ENCODE measurements at regions not wholly inside any gene's neighbourhood (a gene's known extent, or its start where the extent isn't known, plus 50 kb on each side); places are given as distances from the start of the nearest gene placed in this dataset.

DNA sequence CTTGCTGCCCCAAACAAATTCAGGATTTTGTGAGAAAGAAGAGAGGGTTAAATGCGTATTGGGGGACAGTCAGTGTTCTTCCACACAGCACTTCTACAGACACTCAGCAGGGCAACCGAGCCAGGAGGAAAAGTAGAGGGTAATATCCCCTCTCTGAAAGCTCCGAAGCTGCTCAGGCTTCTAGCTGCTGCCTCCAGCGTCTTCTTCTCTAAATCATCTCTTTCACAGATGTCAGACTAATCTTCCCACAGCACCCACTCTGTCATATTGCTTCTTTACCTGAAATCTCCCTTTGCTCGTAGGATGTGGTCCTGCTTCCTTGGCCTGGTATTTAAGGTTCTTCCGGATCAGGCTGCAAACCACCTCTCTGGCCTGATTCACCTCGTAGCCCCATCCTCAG lies 117.6 kb upstream of the HAAO start:
- Histone ChIP-seq H4K20me1 (replicated peaks; ENCODE audit: insufficient read depth) (no peaks in the 10 kb centered on the region), H3K4me2 (no peak overlapping the region), H3K4me3 (no peak overlapping the region), H3K27me3 (ENCODE audit: insufficient read depth) (no peaks in the 10 kb centered on the region), H3K9me2 (ENCODE audit: insufficient read depth) (0 out of 2 replicates have a peak, but pooled peaks cover 6% of the 10 kb centered on the region), H3K79me2 (replicated peaks; ENCODE audit: insufficient read depth) (no peaks in the 10 kb centered on the region), H3F3A (replicated peaks; ENCODE audit: low read depth) (no peaks in the 10 kb centered on the region), H3K4me1 (ENCODE audit: insufficient read depth) (peaks cover 14% of the 10 kb centered on the region), H2AFZ (no peak overlapping the region), H3K36me3 (ENCODE audit: insufficient read depth) (no peaks in the 10 kb centered on the region), H3K27ac (ENCODE audit: low read depth) (no peak overlapping the region)
- peaks cover 5% of the 10 kb centered on the region for H3K27me3 Mint-ChIP-seq (ENCODE audit: insufficient read depth, low read depth, poor library complexity)
- H3K4me3 Mint-ChIP-seq = no peak overlapping the region
- no peak overlapping the region for H3K27ac Mint-ChIP-seq
- peaks cover 21% of the 10 kb centered on the region for H3K4me1 Mint-ChIP-seq
- TF ChIP-seq, protein P1, sequence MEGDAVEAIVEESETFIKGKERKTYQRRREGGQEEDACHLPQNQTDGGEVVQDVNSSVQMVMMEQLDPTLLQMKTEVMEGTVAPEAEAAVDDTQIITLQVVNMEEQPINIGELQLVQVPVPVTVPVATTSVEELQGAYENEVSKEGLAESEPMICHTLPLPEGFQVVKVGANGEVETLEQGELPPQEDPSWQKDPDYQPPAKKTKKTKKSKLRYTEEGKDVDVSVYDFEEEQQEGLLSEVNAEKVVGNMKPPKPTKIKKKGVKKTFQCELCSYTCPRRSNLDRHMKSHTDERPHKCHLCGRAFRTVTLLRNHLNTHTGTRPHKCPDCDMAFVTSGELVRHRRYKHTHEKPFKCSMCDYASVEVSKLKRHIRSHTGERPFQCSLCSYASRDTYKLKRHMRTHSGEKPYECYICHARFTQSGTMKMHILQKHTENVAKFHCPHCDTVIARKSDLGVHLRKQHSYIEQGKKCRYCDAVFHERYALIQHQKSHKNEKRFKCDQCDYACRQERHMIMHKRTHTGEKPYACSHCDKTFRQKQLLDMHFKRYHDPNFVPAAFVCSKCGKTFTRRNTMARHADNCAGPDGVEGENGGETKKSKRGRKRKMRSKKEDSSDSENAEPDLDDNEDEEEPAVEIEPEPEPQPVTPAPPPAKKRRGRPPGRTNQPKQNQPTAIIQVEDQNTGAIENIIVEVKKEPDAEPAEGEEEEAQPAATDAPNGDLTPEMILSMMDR (conservative IDR thresholded peaks at IDR 0.05; ENCODE audit: low read depth in 2 of 2) = no peak
- TF ChIP-seq CREB1 (CRISPR knock-in tag; IDR thresholded peaks at IDR 0.05; ENCODE audit: low read depth) (no peak), STAT1 (IDR thresholded peaks at IDR 0.05; ENCODE audit: unreplicated experiment) (no peak), ZNF331 (CRISPR knock-in tag; IDR thresholded peaks at IDR 0.05; ENCODE audit: low read depth) (no peak), ZNF114 (CRISPR knock-in tag; IDR thresholded peaks at IDR 0.05) (no peak)
- TF ChIP-seq, protein P2, sequence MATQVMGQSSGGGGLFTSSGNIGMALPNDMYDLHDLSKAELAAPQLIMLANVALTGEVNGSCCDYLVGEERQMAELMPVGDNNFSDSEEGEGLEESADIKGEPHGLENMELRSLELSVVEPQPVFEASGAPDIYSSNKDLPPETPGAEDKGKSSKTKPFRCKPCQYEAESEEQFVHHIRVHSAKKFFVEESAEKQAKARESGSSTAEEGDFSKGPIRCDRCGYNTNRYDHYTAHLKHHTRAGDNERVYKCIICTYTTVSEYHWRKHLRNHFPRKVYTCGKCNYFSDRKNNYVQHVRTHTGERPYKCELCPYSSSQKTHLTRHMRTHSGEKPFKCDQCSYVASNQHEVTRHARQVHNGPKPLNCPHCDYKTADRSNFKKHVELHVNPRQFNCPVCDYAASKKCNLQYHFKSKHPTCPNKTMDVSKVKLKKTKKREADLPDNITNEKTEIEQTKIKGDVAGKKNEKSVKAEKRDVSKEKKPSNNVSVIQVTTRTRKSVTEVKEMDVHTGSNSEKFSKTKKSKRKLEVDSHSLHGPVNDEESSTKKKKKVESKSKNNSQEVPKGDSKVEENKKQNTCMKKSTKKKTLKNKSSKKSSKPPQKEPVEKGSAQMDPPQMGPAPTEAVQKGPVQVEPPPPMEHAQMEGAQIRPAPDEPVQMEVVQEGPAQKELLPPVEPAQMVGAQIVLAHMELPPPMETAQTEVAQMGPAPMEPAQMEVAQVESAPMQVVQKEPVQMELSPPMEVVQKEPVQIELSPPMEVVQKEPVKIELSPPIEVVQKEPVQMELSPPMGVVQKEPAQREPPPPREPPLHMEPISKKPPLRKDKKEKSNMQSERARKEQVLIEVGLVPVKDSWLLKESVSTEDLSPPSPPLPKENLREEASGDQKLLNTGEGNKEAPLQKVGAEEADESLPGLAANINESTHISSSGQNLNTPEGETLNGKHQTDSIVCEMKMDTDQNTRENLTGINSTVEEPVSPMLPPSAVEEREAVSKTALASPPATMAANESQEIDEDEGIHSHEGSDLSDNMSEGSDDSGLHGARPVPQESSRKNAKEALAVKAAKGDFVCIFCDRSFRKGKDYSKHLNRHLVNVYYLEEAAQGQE (IDR thresholded peaks at IDR 0.05; ENCODE audit: unreplicated experiment) = no peak
- TF ChIP-seq, protein P3, sequence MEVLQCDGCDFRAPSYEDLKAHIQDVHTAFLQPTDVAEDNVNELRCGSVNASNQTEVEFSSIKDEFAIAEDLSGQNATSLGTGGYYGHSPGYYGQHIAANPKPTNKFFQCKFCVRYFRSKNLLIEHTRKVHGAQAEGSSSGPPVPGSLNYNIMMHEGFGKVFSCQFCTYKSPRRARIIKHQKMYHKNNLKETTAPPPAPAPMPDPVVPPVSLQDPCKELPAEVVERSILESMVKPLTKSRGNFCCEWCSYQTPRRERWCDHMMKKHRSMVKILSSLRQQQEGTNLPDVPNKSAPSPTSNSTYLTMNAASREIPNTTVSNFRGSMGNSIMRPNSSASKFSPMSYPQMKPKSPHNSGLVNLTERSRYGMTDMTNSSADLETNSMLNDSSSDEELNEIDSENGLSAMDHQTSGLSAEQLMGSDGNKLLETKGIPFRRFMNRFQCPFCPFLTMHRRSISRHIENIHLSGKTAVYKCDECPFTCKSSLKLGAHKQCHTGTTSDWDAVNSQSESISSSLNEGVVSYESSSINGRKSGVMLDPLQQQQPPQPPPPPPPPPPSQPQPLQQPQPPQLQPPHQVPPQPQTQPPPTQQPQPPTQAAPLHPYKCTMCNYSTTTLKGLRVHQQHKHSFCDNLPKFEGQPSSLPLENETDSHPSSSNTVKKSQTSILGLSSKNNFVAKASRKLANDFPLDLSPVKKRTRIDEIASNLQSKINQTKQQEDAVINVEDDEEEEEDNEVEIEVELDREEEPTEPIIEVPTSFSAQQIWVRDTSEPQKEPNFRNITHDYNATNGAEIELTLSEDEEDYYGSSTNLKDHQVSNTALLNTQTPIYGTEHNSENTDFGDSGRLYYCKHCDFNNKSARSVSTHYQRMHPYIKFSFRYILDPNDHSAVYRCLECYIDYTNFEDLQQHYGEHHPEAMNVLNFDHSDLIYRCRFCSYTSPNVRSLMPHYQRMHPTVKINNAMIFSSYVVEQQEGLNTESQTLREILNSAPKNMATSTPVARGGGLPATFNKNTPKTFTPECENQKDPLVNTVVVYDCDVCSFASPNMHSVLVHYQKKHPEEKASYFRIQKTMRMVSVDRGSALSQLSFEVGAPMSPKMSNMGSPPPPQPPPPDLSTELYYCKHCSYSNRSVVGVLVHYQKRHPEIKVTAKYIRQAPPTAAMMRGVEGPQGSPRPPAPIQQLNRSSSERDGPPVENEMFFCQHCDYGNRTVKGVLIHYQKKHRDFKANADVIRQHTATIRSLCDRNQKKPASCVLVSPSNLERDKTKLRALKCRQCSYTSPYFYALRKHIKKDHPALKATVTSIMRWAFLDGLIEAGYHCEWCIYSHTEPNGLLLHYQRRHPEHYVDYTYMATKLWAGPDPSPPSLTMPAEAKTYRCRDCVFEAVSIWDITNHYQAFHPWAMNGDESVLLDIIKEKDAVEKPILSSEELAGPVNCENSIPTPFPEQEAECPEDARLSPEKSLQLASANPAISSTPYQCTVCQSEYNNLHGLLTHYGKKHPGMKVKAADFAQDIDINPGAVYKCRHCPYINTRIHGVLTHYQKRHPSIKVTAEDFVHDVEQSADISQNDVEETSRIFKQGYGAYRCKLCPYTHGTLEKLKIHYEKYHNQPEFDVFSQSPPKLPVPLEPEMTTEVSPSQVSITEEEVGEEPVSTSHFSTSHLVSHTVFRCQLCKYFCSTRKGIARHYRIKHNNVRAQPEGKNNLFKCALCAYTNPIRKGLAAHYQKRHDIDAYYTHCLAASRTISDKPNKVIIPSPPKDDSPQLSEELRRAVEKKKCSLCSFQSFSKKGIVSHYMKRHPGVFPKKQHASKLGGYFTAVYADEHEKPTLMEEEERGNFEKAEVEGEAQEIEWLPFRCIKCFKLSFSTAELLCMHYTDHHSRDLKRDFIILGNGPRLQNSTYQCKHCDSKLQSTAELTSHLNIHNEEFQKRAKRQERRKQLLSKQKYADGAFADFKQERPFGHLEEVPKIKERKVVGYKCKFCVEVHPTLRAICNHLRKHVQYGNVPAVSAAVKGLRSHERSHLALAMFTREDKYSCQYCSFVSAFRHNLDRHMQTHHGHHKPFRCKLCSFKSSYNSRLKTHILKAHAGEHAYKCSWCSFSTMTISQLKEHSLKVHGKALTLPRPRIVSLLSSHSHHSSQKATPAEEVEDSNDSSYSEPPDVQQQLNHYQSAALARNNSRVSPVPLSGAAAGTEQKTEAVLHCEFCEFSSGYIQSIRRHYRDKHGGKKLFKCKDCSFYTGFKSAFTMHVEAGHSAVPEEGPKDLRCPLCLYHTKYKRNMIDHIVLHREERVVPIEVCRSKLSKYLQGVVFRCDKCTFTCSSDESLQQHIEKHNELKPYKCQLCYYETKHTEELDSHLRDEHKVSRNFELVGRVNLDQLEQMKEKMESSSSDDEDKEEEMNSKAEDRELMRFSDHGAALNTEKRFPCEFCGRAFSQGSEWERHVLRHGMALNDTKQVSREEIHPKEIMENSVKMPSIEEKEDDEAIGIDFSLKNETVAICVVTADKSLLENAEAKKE (CRISPR knock-in tag; IDR thresholded peaks at IDR 0.05) = no peak
- H3K9me3 Mint-ChIP-seq = no peaks in the 10 kb centered on the region
- no peaks in the 10 kb centered on the region for H3K36me3 Mint-ChIP-seq (ENCODE audit: low read depth)
- no peak for DNase-seq (ENCODE audit: low spot score)
- ATAC-seq = no peak

Data from GM23338 (cell line).